ENCODE measurements at regions not wholly inside any gene's neighbourhood (a gene's known extent, or its start where the extent isn't known, plus 50 kb on each side); places are given as distances from the start of the nearest gene placed in this dataset.

DNA sequence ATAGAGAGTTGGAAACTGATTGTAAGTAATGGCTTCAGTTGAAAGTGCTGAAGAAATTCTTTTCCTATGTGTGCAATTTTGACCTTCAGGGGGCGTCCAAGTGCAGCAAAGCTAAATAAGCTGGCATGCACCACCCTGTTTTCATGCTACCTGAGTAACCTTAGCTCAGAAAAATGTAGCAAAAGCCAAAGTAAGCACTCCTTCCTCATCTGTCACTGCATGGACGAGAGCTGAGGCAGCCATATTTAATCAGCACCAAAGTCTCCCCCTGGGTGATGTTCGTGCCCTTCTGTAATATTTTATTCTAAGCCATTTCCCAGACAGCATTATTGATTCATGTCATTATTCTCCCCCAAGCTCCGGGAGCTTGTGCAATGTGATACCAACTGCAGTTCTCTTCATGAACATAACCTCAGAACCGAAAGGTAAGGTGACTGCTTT is 123.1 kb downstream of the RPS12 start:
- DNase-seq: no peak

DNA sequence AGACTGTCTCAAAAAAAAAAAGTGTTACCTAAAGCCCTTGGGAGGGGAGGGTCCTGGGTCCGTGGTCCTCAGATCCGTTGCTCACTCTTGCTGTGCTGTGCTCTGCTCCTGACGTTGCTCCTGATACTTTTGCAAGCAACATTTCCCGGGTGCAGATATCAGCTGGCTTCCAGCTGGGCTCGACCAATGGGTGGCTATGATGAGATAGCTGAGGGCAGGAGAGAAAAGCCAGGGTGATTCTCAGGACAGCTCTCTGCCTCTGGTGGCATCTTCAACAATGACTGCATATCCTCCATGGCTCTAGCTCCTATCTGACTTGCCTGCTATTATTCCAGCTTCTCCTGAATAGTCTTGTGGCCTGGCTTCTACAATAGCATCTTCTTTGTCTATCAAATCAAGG is 134.5 kb downstream of the RPS12 start:
- DNase-seq: no peak

GRCh38 chr6:132950566-132950965 is 136.2 kb downstream of the RPS12 start:
- no peak for DNase-seq

DNA sequence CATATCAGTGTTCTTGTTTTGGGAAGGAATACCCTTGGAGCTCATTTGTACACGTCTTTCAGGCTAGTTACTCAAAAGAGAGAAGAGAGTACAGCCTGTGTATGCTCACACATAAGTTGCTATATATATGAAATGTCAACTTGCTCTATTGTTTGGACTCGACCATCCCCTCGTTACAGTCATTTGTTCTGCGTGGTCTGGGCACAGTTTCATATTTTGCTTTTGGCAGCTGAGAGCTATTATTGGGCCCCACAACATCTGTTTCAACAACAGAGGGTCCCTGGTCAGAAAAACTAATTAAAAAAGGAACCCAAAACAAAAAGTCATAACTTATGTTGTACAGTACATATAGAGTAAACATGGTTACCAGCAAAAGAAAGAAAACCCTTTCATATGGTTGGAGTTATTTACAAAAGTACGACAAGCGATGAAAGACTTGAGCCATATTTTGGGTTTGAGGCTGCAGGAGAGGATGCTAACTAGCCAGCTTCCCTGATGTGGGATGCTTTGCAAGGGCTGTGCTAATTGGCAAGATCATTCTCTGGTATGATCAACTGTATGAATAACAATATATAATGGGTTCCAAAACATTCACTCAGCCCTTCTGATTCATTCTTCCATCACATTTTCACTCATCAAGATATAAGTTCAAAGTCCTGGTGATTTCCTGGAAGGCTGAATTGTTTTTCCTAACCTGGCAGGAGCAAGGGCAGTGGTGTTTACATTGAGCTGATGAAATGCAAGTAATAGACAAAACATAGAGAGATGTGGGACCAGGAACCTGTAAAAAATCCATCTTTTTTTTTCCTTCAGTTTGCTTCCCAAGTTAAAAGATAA is 137.9 kb downstream of the RPS12 start:
- DNase-seq: no peak

GRCh38 chr6:132952986-132953385 is 138.6 kb downstream of the RPS12 start:
- no peak for DNase-seq

GRCh38 chr6:132954222-132954621 is 139.9 kb downstream of the RPS12 start:
- no peak for DNase-seq

- no peak for DNase-seq
Observed at GRCh38 chr6:132954936-132955335, 140.6 kb downstream of the RPS12 start.

GRCh38 chr6:132959639-132960326 is 145.4 kb downstream of the RPS12 start:
- no peak for DNase-seq

GRCh38 chr6:132960720-132961119 is 146.4 kb downstream of the RPS12 start:
- no peak for DNase-seq

GRCh38 chr6:132961122-132961521 is 146.8 kb downstream of the RPS12 start:
- no peak for DNase-seq

GRCh38 chr6:132961610-132962009 is 147.2 kb downstream of the RPS12 start:
- no peak for DNase-seq

DNA sequence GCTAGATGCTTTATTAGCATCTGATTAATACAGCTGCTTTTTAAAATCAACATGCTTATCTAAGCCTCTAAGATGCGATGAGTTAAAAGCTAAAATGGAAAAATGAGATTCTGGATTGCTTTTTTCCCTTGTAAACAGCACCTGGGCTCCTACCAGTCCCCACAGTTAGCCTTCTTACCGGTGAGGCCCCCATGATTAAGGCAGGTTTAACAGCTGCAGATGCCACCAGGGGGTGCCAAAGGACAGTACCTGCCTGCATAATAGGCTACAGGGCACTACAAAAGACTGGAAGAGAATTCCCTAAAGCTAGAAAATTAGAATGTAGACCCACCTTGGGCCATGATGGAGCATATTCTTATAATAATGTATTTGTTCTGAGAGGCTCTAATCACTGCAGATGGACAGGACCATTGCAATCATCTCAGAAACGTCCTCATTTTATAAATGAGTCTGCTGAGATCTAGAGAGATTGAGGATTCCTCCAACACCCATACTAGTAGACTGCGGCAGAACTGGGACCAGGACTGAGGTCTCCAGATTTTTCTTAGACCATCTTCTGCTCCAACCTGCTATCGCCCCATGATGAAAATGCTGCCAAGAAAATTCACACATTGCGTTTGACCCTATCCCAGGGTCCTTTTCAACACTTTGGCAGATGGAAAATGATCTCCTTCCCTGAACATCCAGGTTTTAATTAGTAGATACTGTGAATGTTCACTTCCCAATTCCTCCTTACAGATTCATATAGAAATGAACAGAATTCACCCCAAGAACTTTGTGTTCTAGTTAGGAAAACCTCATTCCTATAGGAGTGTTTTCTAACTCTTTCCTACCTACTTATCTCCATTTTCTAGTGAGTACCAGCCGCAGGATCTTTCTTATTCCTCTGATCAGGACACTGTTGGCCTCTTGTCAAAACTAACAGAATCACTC is 148.8 kb downstream of the RPS12 start:
- peak; percentile 46 for DNase-seq

DNA sequence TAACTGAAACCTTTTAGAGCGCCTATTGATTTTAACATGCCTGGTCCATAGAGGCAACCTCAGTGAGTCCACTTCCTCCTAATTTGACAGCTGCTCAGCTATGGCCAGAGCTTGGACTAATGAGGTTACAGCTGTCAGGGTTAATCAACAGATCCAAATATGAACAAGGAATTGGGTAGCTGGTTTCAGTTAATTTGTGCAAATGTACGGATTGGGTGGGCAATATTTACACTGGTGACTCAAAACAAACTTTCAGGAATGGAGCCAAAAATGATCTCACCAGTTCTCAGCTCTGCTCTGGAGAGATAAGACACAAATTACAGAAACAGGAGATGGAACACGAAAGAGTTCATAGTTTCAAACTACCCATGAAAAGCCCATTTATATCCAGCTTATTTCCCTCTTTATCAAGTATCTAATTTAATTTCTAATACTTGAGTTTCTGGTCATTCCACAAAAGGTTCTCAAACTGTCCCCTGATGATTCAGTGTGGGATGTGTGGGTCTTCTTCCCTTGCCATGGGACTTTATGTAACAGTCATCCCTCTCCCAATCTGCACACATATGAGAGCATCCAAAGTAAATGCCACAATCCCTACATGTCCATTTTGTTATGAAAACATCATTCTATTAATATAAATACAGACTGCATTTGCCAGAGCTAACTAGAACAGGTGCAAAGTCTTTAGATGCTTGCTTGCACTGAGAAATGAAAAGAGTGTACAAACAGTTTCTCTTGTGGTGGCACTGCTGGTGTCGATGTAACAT is 149.9 kb downstream of the RPS12 start:
- no peak for DNase-seq

DNA sequence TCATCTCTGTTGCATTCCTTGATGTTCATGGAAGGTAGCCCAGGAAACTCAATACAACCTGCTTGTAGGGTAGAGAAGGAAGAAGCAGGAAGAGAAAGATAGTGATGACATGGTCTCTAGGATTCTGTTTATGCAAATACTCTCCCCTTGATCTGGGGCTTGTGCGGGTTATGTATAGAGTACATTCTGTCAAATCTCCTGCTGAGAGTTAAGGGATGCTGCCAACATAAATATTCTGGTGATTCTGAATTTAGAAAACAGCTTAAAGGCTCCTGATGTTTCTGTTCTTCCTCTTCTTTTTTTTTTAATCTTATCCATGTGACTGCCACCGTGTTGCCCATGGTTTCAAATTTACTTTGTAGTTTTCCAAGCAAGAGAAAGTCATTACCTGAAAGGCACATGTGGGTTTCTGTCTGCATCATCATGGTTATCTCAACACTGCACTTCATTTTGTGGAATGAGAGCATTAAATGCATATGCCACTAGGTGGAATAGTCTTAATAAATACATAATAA is 150.6 kb downstream of the RPS12 start:
- DNase-seq: no peak

DNA sequence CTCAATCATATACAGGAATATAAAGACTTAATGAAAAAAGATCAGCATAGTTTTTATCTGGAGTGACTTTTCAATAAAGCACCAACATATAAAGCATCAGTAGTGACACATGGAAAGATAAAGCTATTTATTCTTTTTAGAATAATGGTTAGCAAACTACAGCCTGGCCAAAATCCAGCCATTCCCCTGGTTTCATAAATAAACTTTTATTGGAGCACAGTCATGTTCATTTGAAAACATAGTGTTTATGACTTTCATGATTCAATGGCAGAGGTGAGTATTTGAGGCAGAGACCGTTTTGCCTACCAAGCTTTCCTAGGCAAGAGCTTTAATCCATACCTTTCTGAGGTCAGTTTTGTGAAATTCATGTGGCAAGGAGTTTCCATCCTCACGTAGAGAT is 153.5 kb downstream of the RPS12 start:
- no peak for DNase-seq

DNA sequence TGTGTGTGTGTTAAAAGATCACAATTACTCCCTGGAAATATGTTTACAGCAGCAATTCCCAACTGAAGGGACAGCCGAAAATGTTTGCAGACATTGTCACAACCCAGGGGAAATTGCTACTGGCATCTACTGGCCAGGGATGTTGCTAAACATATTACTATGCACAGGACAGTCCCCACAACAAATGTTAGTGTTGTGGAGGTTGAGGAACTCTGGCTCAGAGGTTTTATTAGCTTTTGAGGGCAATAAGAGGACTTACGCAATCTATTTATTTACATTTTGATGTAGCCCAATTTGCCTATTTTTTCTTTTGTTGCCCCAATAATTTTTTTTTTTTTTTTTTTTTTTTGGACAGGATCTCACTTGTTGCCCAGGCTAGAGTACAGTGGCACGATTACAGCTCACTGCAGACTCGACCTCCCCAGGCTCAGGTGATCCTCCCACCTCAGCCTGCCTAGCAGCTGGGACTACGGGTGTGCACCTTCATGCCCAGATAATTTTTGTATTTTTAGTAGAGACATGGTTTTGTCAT is 154.1 kb downstream of the RPS12 start:
- no peak for DNase-seq

DNA sequence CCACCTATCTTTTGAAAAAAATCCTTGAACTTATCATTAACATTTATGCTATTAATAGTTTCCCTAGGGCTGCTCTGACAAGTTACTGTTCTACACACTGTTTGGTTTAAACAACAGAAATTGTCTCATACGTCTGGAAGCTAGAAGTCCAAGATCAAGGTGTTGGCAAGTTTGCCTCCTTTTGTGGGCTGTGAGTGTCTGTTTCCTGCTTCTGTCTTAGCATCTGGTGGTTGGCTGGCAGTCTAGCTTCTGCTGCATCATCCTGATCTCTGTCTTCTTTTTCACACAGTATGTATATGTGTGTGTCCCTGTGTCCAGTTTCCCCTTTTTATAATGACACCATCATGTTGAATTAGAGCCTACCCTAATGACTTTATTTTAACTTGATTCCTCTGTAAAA is 154.8 kb downstream of the RPS12 start:
- DNase-seq: no peak

- DNase-seq: no peak
Observed at GRCh38 chr6:132971676-132972075, 157.3 kb downstream of the RPS12 start.

DNA sequence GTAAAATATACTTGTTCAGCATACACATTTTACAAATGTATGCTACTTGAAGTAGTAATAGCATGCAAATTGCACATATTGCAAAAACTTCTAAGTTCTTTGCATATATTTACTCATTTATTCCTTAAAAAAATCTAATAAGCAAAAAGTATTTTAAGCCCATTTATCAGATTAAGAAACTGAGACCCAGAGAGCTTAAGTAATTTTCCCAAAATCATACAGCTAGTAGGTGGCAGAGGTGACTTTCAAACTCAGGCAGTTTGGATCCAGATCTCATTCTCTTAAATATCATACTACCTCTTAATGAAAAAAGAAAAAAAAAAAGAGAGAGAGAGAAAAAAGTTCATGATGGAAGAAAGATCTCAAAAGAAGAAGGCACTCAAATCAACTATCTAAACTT is 157.9 kb downstream of the RPS12 start:
- no peak for DNase-seq

- DNase-seq: no peak
Observed at GRCh38 chr6:132972971-132973370, 158.6 kb downstream of the RPS12 start.

- no peak for DNase-seq
Observed at GRCh38 chr6:132973514-132973993, 159.2 kb downstream of the RPS12 start.

- DNase-seq: no peak
Observed at GRCh38 chr6:132974122-132974521, 159.8 kb downstream of the RPS12 start.

All from CD4-positive, alpha-beta T cell treated with Interleukin-12 subunit alpha and Interleukin-12 subunit beta, for 1 hour (primary cell).